ENCODE measurements at regions not wholly inside any gene's neighbourhood (a gene's known extent, or its start where the extent isn't known, plus 50 kb on each side); places are given as distances from the start of the nearest gene placed in this dataset.
A peak's percentile ranks its signal among the peaks of the same experiment; 100 is the strongest.

GRCh38 chr4:138021139-138021830, 220.9 kb downstream of the SLC7A11 start:
- DNase-seq = peak; percentile 9

- DNase-seq = no peak
Measured at GRCh38 chr4:138014590-138015288, 227.4 kb downstream of the SLC7A11 start.

DNA sequence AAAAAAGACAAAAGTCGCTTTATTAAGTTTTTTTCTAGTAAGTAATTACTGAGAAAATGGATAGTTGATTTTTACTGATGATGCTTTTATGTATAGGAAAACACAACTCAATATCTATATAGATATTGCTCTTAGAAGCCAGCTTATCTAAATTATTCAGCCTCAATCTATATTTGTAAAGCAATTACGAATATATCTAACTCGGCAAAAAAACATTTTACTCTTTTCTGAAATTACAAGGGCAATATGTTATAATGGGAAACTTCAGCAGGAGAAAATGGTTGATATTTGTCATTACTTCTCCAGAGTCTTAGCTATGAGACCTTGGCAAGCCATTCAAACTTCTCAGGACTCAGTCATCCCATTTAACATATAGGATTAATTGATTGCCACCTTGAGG, 228.5 kb downstream of the SLC7A11 start:
- no peak for DNase-seq

DNA sequence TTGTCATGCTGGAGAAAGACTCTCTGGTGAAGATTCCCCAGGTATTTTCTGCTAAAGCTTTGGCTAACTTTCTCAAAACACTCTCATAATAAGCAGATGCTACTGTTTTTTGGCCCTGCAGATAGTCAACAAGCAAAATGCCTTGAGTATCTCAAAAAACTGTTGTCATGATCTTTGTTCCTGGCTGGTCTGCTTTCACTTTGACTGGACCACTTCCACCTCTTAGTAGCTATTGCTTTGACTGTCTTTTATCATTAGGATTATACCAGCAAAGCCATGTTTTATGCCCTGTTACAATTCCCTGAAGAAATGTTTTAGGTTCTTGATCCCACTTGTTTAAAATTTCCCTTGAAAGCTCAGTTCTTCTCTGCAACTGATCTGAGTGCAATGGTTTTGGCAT, 231.5 kb downstream of the SLC7A11 start:
- no peak for DNase-seq

DNA sequence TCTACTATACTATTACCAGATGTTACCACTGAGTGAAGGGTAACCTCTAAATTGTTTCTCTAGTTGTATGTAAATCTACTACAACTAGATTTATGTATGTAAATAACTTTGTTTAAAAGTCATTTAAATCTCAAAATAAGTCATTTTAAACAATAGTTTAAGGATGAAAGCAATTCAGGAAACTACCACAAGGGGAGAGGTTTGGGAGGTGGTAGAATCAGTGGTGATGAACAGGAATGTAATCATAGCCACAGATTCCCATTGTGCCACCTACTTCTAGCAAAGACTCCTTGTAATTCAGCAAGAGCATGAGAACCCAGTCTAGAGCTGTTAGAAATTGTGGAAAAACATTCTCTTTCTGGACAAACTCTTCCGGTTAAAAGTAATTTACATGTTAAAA, 234.6 kb downstream of the SLC7A11 start:
- peak; percentile 10 for DNase-seq

- DNase-seq = no peak
Measured at GRCh38 chr4:138005486-138005885, 236.7 kb downstream of the SLC7A11 start.

- DNase-seq = no peak
Measured at GRCh38 chr4:138003248-138003647, 238.9 kb downstream of the SLC7A11 start.

- peak; percentile 88 for DNase-seq
Measured at GRCh38 chr4:137998666-137999429, 243.3 kb downstream of the SLC7A11 start.

- no peak for DNase-seq
Measured at GRCh38 chr4:137997496-137997895, 244.7 kb downstream of the SLC7A11 start.

GRCh38 chr4:137994853-137995252, 247.3 kb downstream of the SLC7A11 start:
- peak; percentile 80 for DNase-seq

DNA sequence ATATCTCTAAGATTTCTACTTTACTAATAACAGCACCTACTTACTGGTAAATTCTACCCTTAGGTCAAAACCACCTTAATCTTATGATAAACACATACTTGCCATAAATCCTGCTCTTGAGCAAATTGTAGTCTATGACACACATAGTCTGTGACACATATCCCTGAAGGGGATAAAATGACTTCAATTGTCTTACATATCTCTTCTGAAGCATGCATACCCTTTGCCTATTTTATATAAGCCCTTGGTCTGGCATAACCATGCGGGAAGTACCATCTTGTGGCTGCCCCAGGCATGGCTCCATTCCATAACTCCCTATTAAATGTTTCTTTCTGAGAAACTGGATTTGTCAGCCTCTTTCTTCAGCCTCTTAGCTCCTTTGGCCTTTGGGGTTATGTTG, 248.9 kb downstream of the SLC7A11 start:
- DNase-seq = no peak

DNA sequence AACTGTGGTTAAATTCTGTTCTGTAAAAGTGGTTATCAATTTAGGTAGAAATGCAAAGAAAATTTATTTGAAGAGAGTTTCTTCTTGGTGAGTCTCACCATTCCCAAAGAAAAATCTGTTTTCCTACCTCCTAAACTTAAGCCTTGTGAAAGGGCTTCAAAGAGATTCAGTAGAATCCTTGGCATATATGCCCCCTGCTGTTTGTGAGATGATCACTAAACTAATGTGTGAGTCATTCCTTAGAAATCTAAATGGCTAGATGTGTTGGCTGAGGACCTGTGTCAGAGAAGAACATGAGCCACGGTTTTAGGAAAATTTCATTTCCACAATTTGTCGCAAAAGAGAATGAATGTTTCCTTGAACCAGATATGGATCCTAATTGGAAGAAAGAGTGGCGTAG, 260.9 kb downstream of the SLC7A11 start:
- peak; percentile 77 for DNase-seq

- DNase-seq = no peak
Measured at GRCh38 chr4:137980641-137981040, 261.5 kb downstream of the SLC7A11 start.

DNA sequence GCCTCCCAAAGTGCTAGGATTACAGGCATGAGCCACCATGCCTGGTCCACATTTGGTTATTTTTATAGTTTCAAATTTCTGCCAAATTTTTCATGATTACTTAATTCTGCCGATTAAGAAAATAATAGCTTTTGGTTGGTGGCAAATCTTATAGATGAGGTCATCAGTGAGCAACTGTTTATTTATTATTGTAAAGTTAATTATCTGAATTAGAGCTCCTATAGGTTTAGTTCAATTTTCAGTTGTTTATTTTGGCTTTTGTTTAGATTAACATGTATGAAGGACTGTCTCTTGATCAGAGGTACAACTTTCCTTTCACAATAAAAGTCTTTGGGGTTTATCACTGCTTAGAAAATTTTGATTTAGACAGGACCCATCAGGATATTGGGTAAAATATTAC, 262.2 kb downstream of the SLC7A11 start:
- no peak for DNase-seq

- DNase-seq = no peak
Measured at GRCh38 chr4:137968956-137969678, 273.0 kb downstream of the SLC7A11 start.

DNA sequence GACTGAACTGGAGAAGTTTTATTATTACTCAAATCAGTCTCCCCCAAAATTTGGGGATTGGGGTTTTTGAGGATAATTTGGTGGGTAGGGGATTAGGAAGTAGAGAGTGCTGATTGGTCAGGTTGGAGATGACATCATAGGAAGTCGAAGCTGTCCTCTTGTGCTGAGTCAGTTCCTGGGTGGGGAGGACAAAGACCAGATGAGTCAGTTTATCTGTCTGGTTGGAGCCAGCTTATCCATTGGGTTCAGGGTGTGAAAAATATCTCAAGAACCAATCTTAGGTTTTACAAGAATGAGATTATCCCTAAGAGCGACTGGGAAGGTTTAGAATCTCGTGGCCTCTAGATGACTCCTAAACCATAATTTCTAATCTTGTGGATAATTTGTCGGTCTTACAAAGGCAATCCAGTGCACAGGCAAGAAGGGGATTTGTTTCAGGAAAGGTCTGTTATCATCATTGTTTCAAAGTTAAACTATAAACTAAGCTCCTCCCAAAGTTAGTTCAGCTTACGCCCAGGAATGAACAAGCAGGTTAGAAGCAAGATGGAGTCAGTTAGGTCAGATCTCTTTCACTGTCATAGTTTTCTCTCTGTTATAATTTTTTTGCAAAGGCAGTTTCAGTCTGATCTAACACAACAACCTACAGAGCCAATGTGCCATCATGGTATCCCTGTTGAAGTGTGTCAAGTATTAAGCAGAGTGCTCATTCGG, 274.5 kb downstream of the SLC7A11 start:
- peak; percentile 22 for DNase-seq

- DNase-seq = no peak
Measured at GRCh38 chr4:137966504-137966903, 275.6 kb downstream of the SLC7A11 start.

- DNase-seq = no peak
Measured at GRCh38 chr4:137961051-137961438, 281.1 kb downstream of the SLC7A11 start.

DNA sequence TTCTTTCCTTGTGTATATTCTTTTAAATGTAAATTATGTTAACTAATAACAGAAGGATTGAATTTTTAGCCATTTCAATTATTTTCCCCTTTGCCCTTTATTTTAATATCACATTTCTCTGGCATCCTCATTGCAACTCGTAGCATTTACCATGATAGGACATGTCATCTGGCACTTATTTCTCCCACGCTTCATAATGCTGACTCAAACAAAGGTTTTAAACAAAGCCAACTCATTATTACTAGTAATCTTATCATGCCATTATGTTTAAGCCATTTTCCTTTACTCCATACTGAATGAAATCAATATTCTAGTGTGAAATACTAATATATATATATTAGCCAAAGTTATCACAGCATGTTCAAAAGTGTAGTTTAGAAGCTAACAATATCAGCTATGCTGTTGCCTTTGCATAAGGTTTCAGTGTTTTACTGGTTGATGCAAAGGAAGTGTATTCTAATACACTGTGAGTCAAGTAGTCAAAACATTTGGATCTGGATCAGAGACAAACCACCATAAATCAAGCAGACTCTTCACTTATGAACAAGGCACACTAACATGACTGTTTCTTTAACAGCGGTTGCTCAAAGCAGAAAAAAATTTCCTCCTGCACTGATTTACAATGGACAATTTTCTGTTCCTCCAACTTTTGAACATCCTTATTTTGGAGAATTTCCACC, 281.6 kb downstream of the SLC7A11 start:
- DNase-seq = peak; percentile 86

DNA sequence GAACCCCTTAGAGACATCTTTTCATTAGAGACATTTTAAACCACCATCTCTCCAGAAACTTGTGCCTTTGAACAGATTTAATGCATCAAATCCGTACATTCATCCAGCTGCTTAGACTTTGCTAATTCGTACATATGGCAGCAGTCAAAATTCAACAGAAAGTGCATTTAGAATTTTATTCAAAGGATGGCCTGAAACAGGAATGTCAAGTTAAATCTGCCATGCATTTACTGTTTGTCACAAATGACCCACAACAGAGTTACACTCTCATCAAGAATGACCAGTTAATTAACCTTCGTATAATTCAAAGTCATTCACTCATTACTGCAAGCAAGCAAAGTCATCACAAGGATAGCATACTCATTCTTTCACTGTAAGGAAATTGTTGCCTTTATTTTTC, 284.3 kb downstream of the SLC7A11 start:
- DNase-seq = no peak

GRCh38 chr4:137956256-137956655, 285.9 kb downstream of the SLC7A11 start:
- peak; percentile 42 for DNase-seq

GRCh38 chr4:137955595-137955994, 286.6 kb downstream of the SLC7A11 start:
- no peak for DNase-seq

Measured in fibroblast of skin of back (primary cell).